Endothelial cell of umbilical vein (primary cell): ENCODE measurements at regions not wholly inside any gene's neighbourhood (a gene's known extent, or its start where the extent isn't known, plus 50 kb on each side); places are given as distances from the start of the nearest gene placed in this dataset.
A peak's percentile ranks its signal among the peaks of the same experiment; 100 is the strongest.

Source experiments
- BruUV-seq: library from RNA; stranded (reverse); fragments of 400-500 nt; replicated peaks from 2 replicates; lab custom pipeline; 2021; lab: Mats Ljungman, UMichigan
- CTCF ChIA-PET: fragments of 300-600, 350-600 bp; sonication (Branson Sonifier 250); formaldehyde crosslinking; loops from one replicate; lab custom pipeline; 2021; ENCODE audit warnings: antibody characterized with exemption, inconsistent platforms; lab: Charles Lee
- POLR2A ChIA-PET: fragments of 300-600, 350-600 bp; sonication (Branson Sonifier 250); formaldehyde crosslinking; loops from one replicate; lab custom pipeline; 2021; ENCODE audit warnings: antibody characterized with exemption, inconsistent platforms; lab: Charles Lee
- DNase-seq: peaks from one replicate; pipeline ENCODE4 v3.0.0-alpha.2; 2011; ENCODE audit warnings: low read depth, low spot score
- FAIRE-seq: peaks from 2 replicates; lab custom pipeline; 2011; peaks lifted over from hg19 to GRCh38; lab: Jason Lieb, UNC
- H2AFZ ChIP-seq: 2 replicates; pipeline ENCODE4 v1.6.0; 2012; ENCODE audit warnings: low read depth, low read length, control low read depth, inconsistent platforms
- H3K27ac ChIP-seq: 2 replicates; pipeline ENCODE4 v1.5.1; 2011; ENCODE audit warnings: low read depth, mild to moderate bottlenecking, control low read depth, low read length, moderate library complexity; ENCODE audit not compliant: insufficient read depth
- H3K27me3 ChIP-seq, 2 experiments: 2 replicates each; pipeline versions ENCODE4 v1.6.0 to v1.6.1; 2011; ENCODE audit warnings: low read length in 2 of 2, mixed read lengths in 1 of 2; ENCODE audit not compliant: control insufficient read depth in 2 of 2, insufficient read depth in 2 of 2
- H3K36me3 ChIP-seq, 2 experiments: 2 replicates in 1 of 2; 3 replicates in 1 of 2; pipeline ENCODE4 v1.5.1; 2011; ENCODE audit warnings: low read length in 2 of 2, mild to moderate bottlenecking in 1 of 2, moderate library complexity in 1 of 2; ENCODE audit not compliant: control insufficient read depth in 2 of 2, insufficient read depth in 2 of 2; ENCODE audit errors: extremely low read depth in 1 of 2
- H3K4me1 ChIP-seq: 3 replicates; pipeline ENCODE4 v1.5.1; 2011; ENCODE audit warnings: mild to moderate bottlenecking, low read length; ENCODE audit not compliant: control insufficient read depth, insufficient read depth; ENCODE audit errors: extremely low read depth
- H3K4me2 ChIP-seq: 2 replicates; pipeline ENCODE4 v1.6.1; 2011; ENCODE audit warnings: low read length, control low read depth, mixed read lengths; ENCODE audit not compliant: insufficient read depth
- H3K4me3 ChIP-seq, 3 experiments: fragments of 200-600 bp in 1 of 3; sonication (generic), shearing (Covaris generic) in 1 of 3; replicated peaks in 1 of 3; 2 replicates each; pipeline ENCODE4 v1.5.1; 2011 to 2016; ENCODE audit warnings: control low read depth in 3 of 3, low read length in 3 of 3, mild to moderate bottlenecking in 2 of 3, inconsistent platforms in 1 of 3, low read depth in 1 of 3, moderate library complexity in 1 of 3; ENCODE audit not compliant: insufficient read depth in 1 of 3
- H3K79me2 ChIP-seq: 2 replicates; pipeline ENCODE4 v1.6.0; 2012; ENCODE audit warnings: low read length, inconsistent platforms; ENCODE audit not compliant: control insufficient read depth, insufficient read depth
- H3K9ac ChIP-seq: replicated peaks from 2 replicates; pipeline ENCODE3; 2011; ENCODE audit warnings: low read length, control low read depth; ENCODE audit not compliant: insufficient read depth; ENCODE audit errors: extremely low read depth
- H3K9me1 ChIP-seq: replicated peaks from 3 replicates; pipeline ENCODE4 v1.6.0; 2011; ENCODE audit warnings: mild to moderate bottlenecking, low read length; ENCODE audit not compliant: control insufficient read depth, insufficient read depth; ENCODE audit errors: extremely low read depth
- H3K9me3 ChIP-seq: replicated peaks from 2 replicates; pipeline ENCODE4 v1.5.1; 2012; ENCODE audit warnings: low read length, inconsistent platforms; ENCODE audit not compliant: control insufficient read depth, insufficient read depth
- H4K20me1 ChIP-seq: replicated peaks from 2 replicates; pipeline ENCODE3; 2011; ENCODE audit warnings: mild to moderate bottlenecking, low read length; ENCODE audit not compliant: control insufficient read depth, insufficient read depth; ENCODE audit errors: extremely low read depth
- EZH2 ChIP-seq: IDR thresholded peaks from 2 replicates; pipeline ENCODE4 v1.6.1; 2012; ENCODE audit warnings: borderline replicate concordance, low read depth, mild to moderate bottlenecking, moderate library complexity, low read length, inconsistent platforms; ENCODE audit not compliant: severe bottlenecking
- FOS ChIP-seq: IDR thresholded peaks from 2 replicates; pipeline ENCODE4 v1.6.1; 2011; ENCODE audit warnings: mild to moderate bottlenecking, low read length, moderate library complexity, borderline replicate concordance; ENCODE audit not compliant: insufficient read depth
- GATA2 ChIP-seq: IDR thresholded peaks from 2 replicates; pipeline ENCODE4 v1.7.0; 2011; ENCODE audit warnings: low read depth, mild to moderate bottlenecking, moderate library complexity, mixed read lengths, low read length; ENCODE audit not compliant: insufficient read length, insufficient read depth
- JUN ChIP-seq: IDR thresholded peaks from 2 replicates; pipeline ENCODE4 v1.6.1; 2011; ENCODE audit warnings: borderline replicate concordance, low read depth; ENCODE audit not compliant: insufficient read length, insufficient read depth
- MYC ChIP-seq: IDR thresholded peaks from one replicate; pipeline ENCODE4 v1.6.1; 2011; ENCODE audit warnings: mild to moderate bottlenecking, low read depth, low read length
- POLR2A ChIP-seq: IDR thresholded peaks from 2 replicates; pipeline ENCODE4 v1.6.1; 2012; ENCODE audit warnings: low read depth, mild to moderate bottlenecking, control low read depth, low read length
- POLR2AphosphoS5 ChIP-seq: IDR thresholded peaks from 2 replicates; pipeline ENCODE4 v1.6.1; 2012; ENCODE audit warnings: low read depth, mild to moderate bottlenecking, control low read depth, low read length, moderate library complexity; ENCODE audit not compliant: insufficient read depth
- dilution Hi-C: fragments of 300-500 bp; cut with MboI; formaldehyde crosslinking; loops from one replicate; pipeline ENCODE4 v1.15.0; 2019; ENCODE audit warnings: low sequenced_read_pairs; ENCODE audit not compliant: extremely low pct_ligation_motif_present
- intact Hi-C: fragments of 100-400 bp; cut with micrococcal nuclease; formaldehyde crosslinking; loops from one replicate; pipeline ENCODE4 v1.10.0; 2022
- TF ChIP-seq, protein P1 (sequence below): IDR thresholded peaks from 2 replicates; pipeline ENCODE4 v1.6.1; 2011; ENCODE audit not compliant: insufficient read depth, insufficient read length

GRCh38 chr13:44004878-44005277 is 125.2 kb downstream of the LACC1 start:
- Histone ChIP-seq H3K4me1 (peaks cover 6% of the 10 kb centered on the region), H2AFZ (no peak overlapping the region), H3K9ac (no peak overlapping the region), H3K9me3 (no peaks in the 10 kb centered on the region), H3K27me3 (peaks cover 0 to 5% of the 10 kb centered on the region in 2 experiments), H3K79me2 (no peaks in the 10 kb centered on the region), H3K9me1 (no peaks in the 10 kb centered on the region), H3K27ac (no peak overlapping the region), H3K36me3 (no peaks in the 10 kb centered on the region), H3K4me2 (no peak overlapping the region), H3K4me3 (no peak overlapping the region), H4K20me1 (no peaks in the 10 kb centered on the region)
- dilution Hi-C loops, result no loop called here
- POLR2A ChIA-PET, result no interaction called here
- FAIRE-seq (peak; percentile 63), DNase-seq (peak; percentile 67)
- no TSS peak for BruUV-seq
- intact Hi-C loops, result no loop called here
- CTCF ChIA-PET, result no interaction called here
- TF ChIP-seq MYC (no peak), JUN (peak; percentile 58), POLR2A (no peak), FOS (peak; percentile 82), GATA2 (no peak), EZH2 (no peak)

GRCh38 chr13:44007451-44007850 is 127.7 kb downstream of the LACC1 start:
- no peak overlapping the region for H3K4me2 ChIP-seq
- no peak overlapping the region for H3K9ac ChIP-seq
- no peak overlapping the region for H3K27ac ChIP-seq
- H3K9me1 ChIP-seq, result no peaks in the 10 kb centered on the region
- POLR2A ChIA-PET, result no interaction called here
- BruUV-seq, result no TSS peak
- TF ChIP-seq POLR2A (no peak), GATA2 (no peak), MYC (no peak), POLR2AphosphoS5 (no peak), JUN (no peak), EZH2 (no peak), FOS (no peak)
- TF ChIP-seq, protein P1, sequence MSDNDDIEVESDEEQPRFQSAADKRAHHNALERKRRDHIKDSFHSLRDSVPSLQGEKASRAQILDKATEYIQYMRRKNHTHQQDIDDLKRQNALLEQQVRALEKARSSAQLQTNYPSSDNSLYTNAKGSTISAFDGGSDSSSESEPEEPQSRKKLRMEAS, result no peak
- no peaks in the 10 kb centered on the region for H4K20me1 ChIP-seq
- H3K4me3 ChIP-seq, result no peak overlapping the region
- H3K9me3 ChIP-seq, result no peaks in the 10 kb centered on the region
- no peaks in the 10 kb centered on the region for H3K79me2 ChIP-seq
- no peak for FAIRE-seq
- H3K4me1 ChIP-seq, result peaks cover 6% of the 10 kb centered on the region
- no peaks in the 10 kb centered on the region for H3K36me3 ChIP-seq
- CTCF ChIA-PET, result no interaction called here
- peaks cover 0 to 4% of the 10 kb centered on the region in 2 experiments for H3K27me3 ChIP-seq
- DNase-seq, result no peak
- H2AFZ ChIP-seq, result no peak overlapping the region
- intact Hi-C loops (no loop called here), dilution Hi-C loops (no loop called here)
